Gastrocnemius medialis (tissue), 4 donors: ENCODE measurements at regions not wholly inside any gene's neighbourhood (a gene's known extent, or its start where the extent isn't known, plus 50 kb on each side); places are given as distances from the start of the nearest gene placed in this dataset.
"Not testable (repeated sequence)": the region's sequence is repeated elsewhere in the genome, so short reads cannot be mapped to it uniquely, and the experiment has no call there.

Experiments
- ATAC-seq, 2 donors: fragments of 150-250 bp; one replicate each; pipeline ENCODE4 v1.9.1; 2016
- DNase-seq, 2 donors: peaks; one replicate each; pipeline ENCODE4 v3.0.0-alpha.2; 2019
- H3K27ac ChIP-seq, 4 donors: fragments of 200-600 bp; sonication (generic); 1 replicate in 1 of 4; 2 replicates in 3 of 4; pipeline ENCODE4 v1.5.1; 2016 to 2018; ENCODE audit warnings: mild to moderate bottlenecking in 2 of 4, moderate library complexity in 1 of 4
- H3K27me3 ChIP-seq, 3 donors: fragments of 200-600 bp; sonication (generic) in 2 of 3; 1 replicate in 1 of 3; 2 replicates in 2 of 3; pipeline versions ENCODE4 v1.5.1 to v1.6.0; 2016 to 2019; ENCODE audit warnings: mild to moderate bottlenecking in 1 of 3, moderate library complexity in 1 of 3
- H3K36me3 ChIP-seq, 2 donors: fragments of 200-600 bp; sonication (generic) in 1 of 2; one replicate each; pipeline ENCODE4 v1.5.1; 2017 to 2018
- H3K4me1 ChIP-seq, 2 donors: fragments of 200-600 bp; sonication (generic) in 1 of 2; one replicate each; pipeline ENCODE4 v1.5.1; 2016 to 2017; ENCODE audit warnings: mild to moderate bottlenecking in 2 of 2
- H3K4me3 ChIP-seq, 4 donors: fragments of 200-600 bp; sonication (generic) in 3 of 4; 1 replicate in 1 of 4; 2 replicates in 3 of 4; pipeline ENCODE4 v1.5.1; 2016 to 2019; ENCODE audit warnings: mild to moderate bottlenecking in 2 of 4
- H3K9me3 ChIP-seq, 3 donors: fragments of 200-600 bp; sonication (generic) in 2 of 3; 1 replicate in 1 of 3; 2 replicates in 2 of 3; pipeline ENCODE4 v1.5.1; 2016 to 2019
- CTCF ChIP-seq, 5 experiments: fragments of 450-650 bp in 3 of 5; fragments of 200-600 bp in 2 of 5; sonication (generic) in 2 of 5; IDR thresholded peaks in 4 of 5; conservative IDR thresholded peaks in 1 of 5; 1 replicate in 4 of 5; 2 replicates in 1 of 5; pipeline ENCODE4 v1.5.1; 2016 to 2019; ENCODE audit warnings: antibody characterized with exemption in 5 of 5, mild to moderate bottlenecking in 3 of 5, moderate library complexity in 3 of 5
- POLR2A ChIP-seq, 2 donors: fragments of 450-650 bp; IDR thresholded peaks; one replicate each; pipeline ENCODE4 v1.6.1; 2017; ENCODE audit warnings: antibody characterized with exemption in 2 of 2, mild to moderate bottlenecking in 2 of 2, moderate library complexity in 2 of 2
- in situ Hi-C, 4 donors: fragments of 200-750 bp; cut with MboI; loops; one replicate each; pipeline versions ENCODE4 v1.15.0 to v1.8.0; 2017; ENCODE audit warnings: low sequenced_read_pairs in 4 of 4
- intact Hi-C: fragments of 100-400 bp; cut with DNase I; formaldehyde crosslinking; loops from one replicate; pipeline ENCODE4 v1.15.1; 2023; ENCODE audit warnings: low total_unique reads

- in situ Hi-C loops: no loop called here
- DNase-seq: no peak
These were observed 224.8 kb downstream of the RPLP1 start for GRCh38 chr15:69677403-69677802.

GRCh38 chr15:69679623-69680228 is 227.1 kb downstream of the RPLP1 start:
- intact Hi-C loops: no loop called here
- no peaks in the 10 kb centered on the region for H3K36me3 ChIP-seq
- H3K4me3 ChIP-seq: no peak overlapping the region
- no peaks in the 10 kb centered on the region for H3K9me3 ChIP-seq
- DNase-seq (no peak), ATAC-seq (no peak)
- in situ Hi-C loops: no loop called here
- no peaks in the 10 kb centered on the region for H3K4me1 ChIP-seq
- H3K27me3 ChIP-seq: no peaks in the 10 kb centered on the region
- no peak overlapping the region for H3K27ac ChIP-seq
- TF ChIP-seq CTCF (IDR thresholded peaks at IDR 0.05 in 4 of 5, conservative IDR thresholded peaks at IDR 0.05 in 1 of 5): no peak
- TF ChIP-seq POLR2A (IDR thresholded peaks at IDR 0.05): no peak

More at GRCh38 chr15:69677403-69677802, 224.8 kb downstream of the RPLP1 start:
- Histone ChIP-seq H3K27me3 (no peaks in the 10 kb centered on the region), H3K27ac (no peak overlapping the region), H3K9me3 (no peaks in the 10 kb centered on the region), H3K36me3 (no peaks in the 10 kb centered on the region), H3K4me1 (no peaks in the 10 kb centered on the region), H3K4me3 (no peak overlapping the region)
- intact Hi-C loops: no loop called here
- TF ChIP-seq CTCF (IDR thresholded peaks at IDR 0.05 in 4 of 5, conservative IDR thresholded peaks at IDR 0.05 in 1 of 5) (no peak), POLR2A (IDR thresholded peaks at IDR 0.05) (no peak)
- ATAC-seq: no peak

- H3K4me3 ChIP-seq, H3K27ac ChIP-seq, H3K27me3 ChIP-seq, H3K4me1 ChIP-seq, H3K36me3 ChIP-seq, ATAC-seq, DNase-seq, in situ Hi-C loops, intact Hi-C loops, H3K9me3 ChIP-seq: not testable (repeated sequence)
These were observed 232.2 kb downstream of the RPLP1 start for GRCh38 chr15:69684823-69685222.

GRCh38 chr15:69685512-69686452 is 233.2 kb downstream of the RPLP1 start:
- Histone ChIP-seq H3K36me3 (no peaks in the 10 kb centered on the region), H3K4me3 (no peak overlapping the region), H3K27ac (no peak overlapping the region), H3K9me3 (no peaks in the 10 kb centered on the region), H3K27me3 (peaks cover 0 to 3% (median 0%) of the 10 kb centered on the region in 3 donors), H3K4me1 (no peaks in the 10 kb centered on the region)
- ATAC-seq (no peak), DNase-seq (no peak)
- TF ChIP-seq POLR2A (IDR thresholded peaks at IDR 0.05) (no peak), CTCF (IDR thresholded peaks at IDR 0.05 in 4 of 5, conservative IDR thresholded peaks at IDR 0.05 in 1 of 5) (no peak)
- in situ Hi-C loops (no loop called here), intact Hi-C loops (no loop called here)

GRCh38 chr15:69686626-69687025 is 234.0 kb downstream of the RPLP1 start:
- in situ Hi-C loops: no loop called here
- Histone ChIP-seq H3K9me3 (no peaks in the 10 kb centered on the region), H3K4me1 (no peaks in the 10 kb centered on the region), H3K36me3 (no peaks in the 10 kb centered on the region), H3K27ac (no peak overlapping the region), H3K27me3 (peaks cover 0 to 3% (median 0%) of the 10 kb centered on the region in 3 donors), H3K4me3 (no peak overlapping the region)
- DNase-seq: no peak
- TF ChIP-seq CTCF (IDR thresholded peaks at IDR 0.05 in 4 of 5, conservative IDR thresholded peaks at IDR 0.05 in 1 of 5): no peak
- no peak for TF ChIP-seq POLR2A (IDR thresholded peaks at IDR 0.05)
- intact Hi-C loops: no loop called here
- no peak for ATAC-seq
